CD14-positive monocyte (primary cell): ENCODE measurements at regions not wholly inside any gene's neighbourhood (a gene's known extent, or its start where the extent isn't known, plus 50 kb on each side); places are given as distances from the start of the nearest gene placed in this dataset.

Experiments
- DNase-seq, 3 donors: peaks; one replicate each; pipeline ENCODE4 v3.0.0-alpha.2; 2011 to 2022
- H2AFZ ChIP-seq: 2 replicates; pipeline ENCODE4 v1.6.0; 2012; ENCODE audit warnings: mild to moderate bottlenecking, low read depth, low read length, inconsistent platforms; ENCODE audit not compliant: insufficient read depth, poor library complexity, severe bottlenecking
- H3K27ac ChIP-seq, 2 donors: 1 replicate in 1 of 2; 2 replicates in 1 of 2; pipeline ENCODE4 v1.5.1; 2012 to 2013; ENCODE audit warnings: low read length in 2 of 2, control low read depth in 1 of 2, inconsistent platforms in 1 of 2, low read depth in 1 of 2, mild to moderate bottlenecking in 1 of 2
- H3K27me3 ChIP-seq, 2 donors: one replicate each; pipeline versions ENCODE4 v1.6.0 to v1.6.1; 2011 to 2013; ENCODE audit warnings: low read length in 2 of 2; ENCODE audit not compliant: control insufficient read depth in 2 of 2, insufficient read depth in 2 of 2
- H3K36me3 ChIP-seq, 2 donors: replicated peaks in 1 of 2; 1 replicate in 1 of 2; 2 replicates in 1 of 2; pipeline versions ENCODE4 v1.5.1 to v1.6.1; 2012 to 2013; ENCODE audit warnings: low read length in 2 of 2, control low read depth in 1 of 2, inconsistent platforms in 1 of 2, mild to moderate bottlenecking in 1 of 2; ENCODE audit not compliant: insufficient read depth in 2 of 2, control insufficient read depth in 1 of 2
- H3K4me1 ChIP-seq, 2 donors: 1 replicate in 1 of 2; 2 replicates in 1 of 2; pipeline versions ENCODE4 v1.5.1 to v1.6.1; 2012 to 2013; ENCODE audit warnings: low read length in 2 of 2, control low read depth in 1 of 2, inconsistent platforms in 1 of 2, mild to moderate bottlenecking in 1 of 2, moderate library complexity in 1 of 2; ENCODE audit not compliant: insufficient read depth in 2 of 2, control insufficient read depth in 1 of 2
- H3K4me2 ChIP-seq: replicated peaks from 2 replicates; pipeline ENCODE3; 2012; ENCODE audit warnings: low read length, moderate library complexity, mild to moderate bottlenecking; ENCODE audit not compliant: poor library complexity, severe bottlenecking; ENCODE audit errors: extremely low read depth
- H3K4me3 ChIP-seq, 3 experiments: fragments of 200-600 bp in 1 of 3; sonication (generic) in 1 of 3; replicated peaks in 1 of 3; 1 replicate in 2 of 3; 2 replicates in 1 of 3; pipeline ENCODE4 v1.5.1; 2011 to 2013; ENCODE audit warnings: low read length in 3 of 3, mild to moderate bottlenecking in 3 of 3, control low read depth in 2 of 3, low read depth in 2 of 3, inconsistent platforms in 1 of 3, moderate library complexity in 1 of 3
- H3K79me2 ChIP-seq: 2 replicates; pipeline ENCODE4 v1.6.0; 2012; ENCODE audit warnings: mild to moderate bottlenecking, control low read depth, inconsistent platforms, low read length, moderate library complexity; ENCODE audit not compliant: insufficient read depth
- H3K9ac ChIP-seq: 2 replicates; pipeline ENCODE4 v1.6.0; 2017; ENCODE audit warnings: low read length, mild to moderate bottlenecking; ENCODE audit not compliant: insufficient read depth, poor library complexity, severe bottlenecking
- H3K9me3 ChIP-seq, 2 donors: replicated peaks in 1 of 2; 1 replicate in 1 of 2; 2 replicates in 1 of 2; pipeline versions ENCODE4 v1.5.1 to v1.6.1; 2012 to 2013; ENCODE audit warnings: low read length in 2 of 2, control low read depth in 1 of 2; ENCODE audit not compliant: control insufficient read depth in 1 of 2, insufficient read depth in 1 of 2
- H4K20me1 ChIP-seq: 2 replicates; pipeline ENCODE4 v1.6.0; 2012; ENCODE audit warnings: mild to moderate bottlenecking, low read length, control low read depth, moderate library complexity; ENCODE audit not compliant: insufficient read depth
- H3K27ac Mint-ChIP-seq, 7 donors: one replicate each; pipeline ENCODE4 v1.8.0; 2020; ENCODE audit warnings: mild to moderate bottlenecking in 7 of 7, mixed read lengths in 7 of 7, moderate library complexity in 6 of 7, inconsistent platforms in 2 of 7
- H3K27me3 Mint-ChIP-seq, 3 donors: one replicate each; pipeline ENCODE4 v1.8.0; 2021 to 2022; ENCODE audit warnings: low read depth in 3 of 3, mild to moderate bottlenecking in 3 of 3, mixed read lengths in 3 of 3, moderate library complexity in 3 of 3, inconsistent platforms in 1 of 3
- H3K36me3 Mint-ChIP-seq, 2 donors: one replicate each; pipeline ENCODE4 v1.8.0; 2020; ENCODE audit warnings: mixed read lengths in 2 of 2, inconsistent platforms in 1 of 2, mild to moderate bottlenecking in 1 of 2
- H3K4me1 Mint-ChIP-seq: one replicate; pipeline ENCODE4 v1.8.0; 2020; ENCODE audit warnings: mild to moderate bottlenecking, mixed read lengths
- H3K4me3 Mint-ChIP-seq, 2 donors: one replicate each; pipeline ENCODE4 v1.8.0; 2020; ENCODE audit warnings: mild to moderate bottlenecking in 2 of 2, mixed read lengths in 2 of 2, moderate library complexity in 1 of 2
- H3K9me3 Mint-ChIP-seq, 7 donors: one replicate each; pipeline ENCODE4 v1.8.0; 2020 to 2022; ENCODE audit warnings: mixed read lengths in 7 of 7, mild to moderate bottlenecking in 6 of 7, moderate library complexity in 6 of 7, inconsistent platforms in 2 of 7
- CTCF ChIP-seq: fragments of 200-600 bp; IDR thresholded peaks from one replicate; pipeline ENCODE4 v1.8.0; 2022; ENCODE audit warnings: antibody characterized with exemption, mild to moderate bottlenecking
- WGBS: methylation state at CpG from one replicate; pipeline ENCODE4 v1.1.5; 2013; ENCODE audit warnings: missing lambda C conversion rate; ENCODE audit not compliant: insufficient coverage; 5-methylcytosine and 5-hydroxymethylcytosine counted together
- intact Hi-C, 2 donors: fragments of 100-400 bp; cut with micrococcal nuclease; formaldehyde crosslinking; loops; one replicate each; pipeline versions ENCODE4 v1.15.0 to v1.15.1; 2023

GRCh38 chr2:146189541-146189940 lies 1655.3 kb upstream of the ACVR2A start:
- Mint-ChIP-seq H3K27me3 (no peaks in the 10 kb centered on the region), H3K4me3 (no peak overlapping the region), H3K27ac (no peak overlapping the region), H3K36me3 (no peaks in the 10 kb centered on the region), H3K9me3 (peaks cover 0 to 6% (median 2%) of the 10 kb centered on the region in 7 donors), H3K4me1 (no peaks in the 10 kb centered on the region)
- H3K36me3 ChIP-seq, result no peaks in the 10 kb centered on the region
- no peak overlapping the region for H3K4me2 ChIP-seq
- DNase-seq, result no peak
- no peaks in the 10 kb centered on the region for H3K79me2 ChIP-seq
- H3K9ac ChIP-seq, result no peak overlapping the region
- TF ChIP-seq CTCF, result no peak
- no peaks in the 10 kb centered on the region for H3K4me1 ChIP-seq
- no peaks in the 10 kb centered on the region for H4K20me1 ChIP-seq
- H2AFZ ChIP-seq, result no peak overlapping the region
- no peak overlapping the region for H3K27ac ChIP-seq
- H3K27me3 ChIP-seq, result no peaks in the 10 kb centered on the region
- H3K9me3 ChIP-seq, result no peaks in the 10 kb centered on the region
- intact Hi-C loops, result no loop called here
- no peak overlapping the region for H3K4me3 ChIP-seq

GRCh38 chr2:146173934-146174333 lies 1654.0 kb upstream of the ZEB2 start:
- H3K36me3 Mint-ChIP-seq, result no peaks in the 10 kb centered on the region

More at GRCh38 chr2:146173934-146174333, 1654.0 kb upstream of the ZEB2 start:
- peaks cover 0 to 4% (median 2%) of the 10 kb centered on the region in 7 donors for H3K9me3 Mint-ChIP-seq
- TF ChIP-seq CTCF, result no peak
- Histone ChIP-seq H3K27ac (no peak overlapping the region), H3K4me1 (no peaks in the 10 kb centered on the region), H4K20me1 (no peaks in the 10 kb centered on the region), H3K36me3 (no peaks in the 10 kb centered on the region), H2AFZ (no peak overlapping the region), H3K4me3 (no peak overlapping the region), H3K79me2 (no peaks in the 10 kb centered on the region), H3K9ac (no peak overlapping the region), H3K27me3 (no peaks in the 10 kb centered on the region), H3K4me2 (no peak overlapping the region), H3K9me3 (peaks cover 0 to 7% of the 10 kb centered on the region in 2 donors)
- 100% methylated on average over 1 of the region's 2 CpGs for WGBS
- intact Hi-C loops, result no loop called here
- no peak overlapping the region for H3K4me3 Mint-ChIP-seq
- no peaks in the 10 kb centered on the region for H3K27me3 Mint-ChIP-seq
- H3K27ac Mint-ChIP-seq, result no peak overlapping the region
- H3K4me1 Mint-ChIP-seq, result no peaks in the 10 kb centered on the region
- DNase-seq, result no peak
